ENCODE measurements at regions not wholly inside any gene's neighbourhood (a gene's known extent, or its start where the extent isn't known, plus 50 kb on each side); places are given as distances from the start of the nearest gene placed in this dataset.

DNA sequence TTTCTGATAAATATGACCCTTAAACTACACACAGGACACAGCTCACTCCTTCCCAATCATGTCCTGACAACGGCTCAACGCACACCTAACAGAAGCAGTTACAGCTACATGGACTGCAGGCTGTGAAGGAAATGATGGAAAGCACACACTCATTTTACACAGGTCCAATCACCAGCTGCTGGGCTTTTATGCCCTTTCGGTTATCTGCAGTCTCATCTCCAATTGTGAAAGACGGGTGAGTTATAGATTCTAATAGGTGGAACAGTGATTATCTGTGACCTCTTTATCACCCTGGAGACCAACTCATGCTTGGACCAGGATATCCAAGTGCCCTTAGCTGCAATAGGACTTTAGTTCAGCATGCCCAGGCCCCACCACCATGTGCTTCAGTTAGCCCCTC, 110.4 kb upstream of the CREB1 start:
- no peaks in the 10 kb centered on the region for H3K9me3 ChIP-seq (ENCODE audit: control insufficient read depth, low read length)
- H3K4me1 ChIP-seq (ENCODE audit: control insufficient read depth in 1 of 2, insufficient read depth in 2 of 2, low read length in 2 of 2) = no peaks in the 10 kb centered on the region
- no peaks in the 10 kb centered on the region for H3K36me3 ChIP-seq (ENCODE audit: control insufficient read depth in 1 of 2, insufficient read depth in 2 of 2, low read length in 1 of 2)
- H3K4me3 ChIP-seq (ENCODE audit: low read length in 2 of 2) = no peak overlapping the region
- H3K27me3 ChIP-seq (ENCODE audit: control insufficient read depth in 1 of 2, insufficient read depth in 2 of 2, low read length in 1 of 2) = no peaks in the 10 kb centered on the region
- intact Hi-C loops (cut with DNase I) = no loop called here
- WGBS, 2 donors = 91 to 93% methylated on average over 4 of the region's 4 CpGs
- ATAC-seq (ENCODE audit: low FRiP score) (no peak), DNase-seq (no peak)
- no peak overlapping the region for H3K27ac ChIP-seq (ENCODE audit: low read depth in 1 of 2, low read length in 2 of 2)

DNA sequence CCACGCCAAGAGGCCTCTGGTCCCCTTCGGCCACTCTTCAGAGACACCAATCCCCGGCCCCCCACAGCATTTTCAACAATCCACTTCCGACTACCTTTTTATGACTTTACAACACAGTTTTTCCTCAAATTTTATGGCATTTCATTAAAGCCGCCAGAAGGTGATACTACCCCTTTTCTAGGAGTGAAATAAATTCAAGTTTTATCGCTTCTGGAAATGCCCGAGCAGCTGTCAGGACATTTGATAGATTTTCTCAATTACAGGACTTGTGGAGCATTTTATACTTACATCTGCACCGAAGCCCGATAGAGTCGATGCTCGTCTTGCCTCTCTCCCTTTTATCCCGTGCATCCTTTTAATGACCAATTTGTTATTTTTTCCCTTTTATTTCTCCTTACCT, 108.1 kb upstream of the CREB1 start:
- H3K4me1 ChIP-seq (ENCODE audit: control insufficient read depth in 1 of 2, insufficient read depth in 2 of 2, low read length in 2 of 2) = no peaks in the 10 kb centered on the region
- H3K4me3 ChIP-seq (ENCODE audit: low read length in 2 of 2) = no peak overlapping the region
- H3K27me3 ChIP-seq (ENCODE audit: control insufficient read depth in 1 of 2, insufficient read depth in 2 of 2, low read length in 1 of 2) = no peaks in the 10 kb centered on the region
- H3K27ac ChIP-seq (ENCODE audit: low read depth in 1 of 2, low read length in 2 of 2) = no peak overlapping the region
- DNase-seq (no peak), ATAC-seq (ENCODE audit: low FRiP score) (no peak)
- intact Hi-C loops (cut with DNase I) = no loop called here
- no peaks in the 10 kb centered on the region for H3K36me3 ChIP-seq (ENCODE audit: control insufficient read depth in 1 of 2, insufficient read depth in 2 of 2, low read length in 1 of 2)
- WGBS, 2 donors = 89 to 90% methylated on average over 12 of the region's 12 CpGs
- H3K9me3 ChIP-seq (ENCODE audit: control insufficient read depth, low read length) = no peaks in the 10 kb centered on the region

DNA sequence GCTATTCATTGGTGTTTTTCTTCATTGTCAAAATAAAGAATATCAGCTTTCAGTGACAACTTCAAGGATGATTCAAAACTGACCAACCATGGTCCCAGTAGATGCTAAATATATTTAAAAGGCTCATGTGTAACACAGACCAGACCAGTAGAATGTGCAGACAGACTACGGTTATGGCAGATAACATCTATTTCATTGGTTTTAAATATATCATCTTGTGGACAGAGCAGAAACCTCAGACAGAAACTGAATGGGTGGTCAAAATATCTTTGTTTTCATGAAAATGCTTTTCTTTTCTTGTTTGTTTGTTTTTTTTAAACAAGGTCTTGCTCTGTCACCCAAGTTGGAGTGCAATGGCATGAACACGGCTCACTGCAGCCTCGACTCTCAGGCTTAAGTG, 107.4 kb upstream of the CREB1 start:
- ATAC-seq (ENCODE audit: low FRiP score) = no peak
- Histone ChIP-seq H3K27ac (ENCODE audit: low read depth in 1 of 2, low read length in 2 of 2) (no peak overlapping the region), H3K9me3 (ENCODE audit: control insufficient read depth, low read length) (no peaks in the 10 kb centered on the region), H3K36me3 (ENCODE audit: control insufficient read depth in 1 of 2, insufficient read depth in 2 of 2, low read length in 1 of 2) (no peaks in the 10 kb centered on the region), H3K27me3 (ENCODE audit: control insufficient read depth in 1 of 2, insufficient read depth in 2 of 2, low read length in 1 of 2) (no peaks in the 10 kb centered on the region), H3K4me3 (ENCODE audit: low read length in 2 of 2) (no peak overlapping the region), H3K4me1 (ENCODE audit: control insufficient read depth in 1 of 2, insufficient read depth in 2 of 2, low read length in 2 of 2) (no peaks in the 10 kb centered on the region)
- no peak for DNase-seq
- 87 to 89% methylated on average over 3 of the region's 3 CpGs for WGBS, 2 donors
- intact Hi-C loops (cut with DNase I) = no loop called here

DNA sequence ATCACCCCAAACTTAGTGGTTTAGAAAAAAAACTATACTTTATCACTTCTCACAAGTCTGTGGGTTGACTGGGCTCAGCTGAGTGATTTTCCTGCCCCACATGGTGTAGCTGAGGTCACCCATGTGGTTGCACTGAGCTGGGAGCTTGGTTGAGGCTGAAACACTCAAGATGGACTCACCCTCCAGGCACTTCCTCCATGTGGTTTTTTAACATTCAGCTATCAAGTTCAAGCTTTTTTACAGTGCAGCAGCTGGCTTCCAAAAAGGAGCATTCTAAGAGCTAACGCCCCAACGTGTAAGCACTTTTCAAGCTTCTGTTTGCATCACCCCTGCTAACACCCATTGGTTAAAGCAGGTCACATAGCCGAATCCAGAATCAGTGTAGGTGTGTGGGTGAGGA, 105.9 kb upstream of the CREB1 start:
- Histone ChIP-seq H3K4me1 (ENCODE audit: control insufficient read depth in 1 of 2, insufficient read depth in 2 of 2, low read length in 2 of 2) (no peaks in the 10 kb centered on the region), H3K36me3 (ENCODE audit: control insufficient read depth in 1 of 2, insufficient read depth in 2 of 2, low read length in 1 of 2) (no peaks in the 10 kb centered on the region), H3K27me3 (ENCODE audit: control insufficient read depth in 1 of 2, insufficient read depth in 2 of 2, low read length in 1 of 2) (no peaks in the 10 kb centered on the region), H3K9me3 (ENCODE audit: control insufficient read depth, low read length) (no peaks in the 10 kb centered on the region), H3K27ac (ENCODE audit: low read depth in 1 of 2, low read length in 2 of 2) (no peak overlapping the region), H3K4me3 (ENCODE audit: low read length in 2 of 2) (no peak overlapping the region)
- intact Hi-C loops (cut with DNase I) = no loop called here
- ATAC-seq (ENCODE audit: low FRiP score) (no peak), DNase-seq (no peak)
- WGBS, 2 donors = 67 to 74% methylated on average over 3 of the region's 3 CpGs

- Histone ChIP-seq H3K4me3 (ENCODE audit: low read length in 2 of 2) (no peak overlapping the region), H3K36me3 (ENCODE audit: control insufficient read depth in 1 of 2, insufficient read depth in 2 of 2, low read length in 1 of 2) (no peaks in the 10 kb centered on the region), H3K27me3 (ENCODE audit: control insufficient read depth in 1 of 2, insufficient read depth in 2 of 2, low read length in 1 of 2) (no peaks in the 10 kb centered on the region), H3K9me3 (ENCODE audit: control insufficient read depth, low read length) (no peaks in the 10 kb centered on the region), H3K4me1 (ENCODE audit: control insufficient read depth in 1 of 2, insufficient read depth in 2 of 2, low read length in 2 of 2) (no peaks in the 10 kb centered on the region), H3K27ac (ENCODE audit: low read depth in 1 of 2, low read length in 2 of 2) (no peak overlapping the region)
- DNase-seq (no peak), ATAC-seq (ENCODE audit: low FRiP score) (no peak)
- intact Hi-C loops (cut with DNase I) = no loop called here
- 55 to 56% methylated on average over 2 of the region's 2 CpGs for WGBS, 2 donors
Measured at GRCh38 chr2:207427986-207428385, 101.8 kb upstream of the CREB1 start.

DNA sequence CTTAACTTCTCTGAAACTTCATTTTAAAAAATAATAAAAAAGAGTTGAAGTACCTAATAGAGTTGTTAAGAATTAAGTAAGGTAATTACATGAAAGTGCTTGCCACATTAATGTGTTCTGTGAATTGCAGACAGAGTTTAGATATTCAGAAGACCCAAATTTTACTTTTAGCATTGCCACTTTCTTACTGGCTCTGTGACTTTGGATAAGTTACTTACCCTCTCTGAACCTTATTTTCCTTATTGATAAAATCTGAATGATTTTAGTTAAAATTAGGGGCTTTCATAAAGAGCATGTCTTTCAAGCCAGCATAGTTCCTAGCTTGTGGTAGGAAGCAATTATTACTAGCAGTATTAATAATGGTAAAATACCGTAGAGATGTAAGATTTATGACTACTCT, 101.2 kb upstream of the CREB1 start:
- WGBS, 2 donors = 76 to 86% methylated on average over 1 of the region's 1 CpG

GRCh38 chr2:207432453-207432852, 97.3 kb upstream of the CREB1 start:
- H3K36me3 ChIP-seq (ENCODE audit: control insufficient read depth in 1 of 2, insufficient read depth in 2 of 2, low read length in 1 of 2) = no peaks in the 10 kb centered on the region
- no peak overlapping the region for H3K27ac ChIP-seq (ENCODE audit: low read depth in 1 of 2, low read length in 2 of 2)
- intact Hi-C loops (cut with DNase I) = no loop called here
- H3K27me3 ChIP-seq (ENCODE audit: control insufficient read depth in 1 of 2, insufficient read depth in 2 of 2, low read length in 1 of 2) = no peaks in the 10 kb centered on the region
- 10 to 24% methylated on average over 3 of the region's 3 CpGs for WGBS, 2 donors
- no peak overlapping the region for H3K4me3 ChIP-seq (ENCODE audit: low read length in 2 of 2)
- DNase-seq (no peak), ATAC-seq (ENCODE audit: low FRiP score) (no peak)
- H3K4me1 ChIP-seq (ENCODE audit: control insufficient read depth in 1 of 2, insufficient read depth in 2 of 2, low read length in 2 of 2) = no peaks in the 10 kb centered on the region
- no peaks in the 10 kb centered on the region for H3K9me3 ChIP-seq (ENCODE audit: control insufficient read depth, low read length)

More for the DNA sequence above, 101.2 kb upstream of the CREB1 start:
- H3K4me1 ChIP-seq (ENCODE audit: control insufficient read depth in 1 of 2, insufficient read depth in 2 of 2, low read length in 2 of 2) = no peaks in the 10 kb centered on the region
- DNase-seq (no peak), ATAC-seq (ENCODE audit: low FRiP score) (no peak)
- no peak overlapping the region for H3K4me3 ChIP-seq (ENCODE audit: low read length in 2 of 2)
- H3K9me3 ChIP-seq (ENCODE audit: control insufficient read depth, low read length) = no peaks in the 10 kb centered on the region
- no peak overlapping the region for H3K27ac ChIP-seq (ENCODE audit: low read depth in 1 of 2, low read length in 2 of 2)
- intact Hi-C loops (cut with DNase I) = no loop called here
- no peaks in the 10 kb centered on the region for H3K27me3 ChIP-seq (ENCODE audit: control insufficient read depth in 1 of 2, insufficient read depth in 2 of 2, low read length in 1 of 2)
- H3K36me3 ChIP-seq (ENCODE audit: control insufficient read depth in 1 of 2, insufficient read depth in 2 of 2, low read length in 1 of 2) = no peaks in the 10 kb centered on the region

GRCh38 chr2:207434306-207434705, 95.5 kb upstream of the CREB1 start:
- no peak for ATAC-seq (ENCODE audit: low FRiP score)
- 29 to 60% methylated on average over 1 of the region's 1 CpG for WGBS, 2 donors
- no peak for DNase-seq
- H3K4me1 ChIP-seq (ENCODE audit: control insufficient read depth in 1 of 2, insufficient read depth in 2 of 2, low read length in 2 of 2) = no peaks in the 10 kb centered on the region
- H3K27ac ChIP-seq (ENCODE audit: low read depth in 1 of 2, low read length in 2 of 2) = no peak overlapping the region
- H3K9me3 ChIP-seq (ENCODE audit: control insufficient read depth, low read length) = no peaks in the 10 kb centered on the region
- no peaks in the 10 kb centered on the region for H3K27me3 ChIP-seq (ENCODE audit: control insufficient read depth in 1 of 2, insufficient read depth in 2 of 2, low read length in 1 of 2)
- intact Hi-C loops (cut with DNase I) = no loop called here
- H3K4me3 ChIP-seq (ENCODE audit: low read length in 2 of 2) = no peak overlapping the region
- no peaks in the 10 kb centered on the region for H3K36me3 ChIP-seq (ENCODE audit: control insufficient read depth in 1 of 2, insufficient read depth in 2 of 2, low read length in 1 of 2)

DNA sequence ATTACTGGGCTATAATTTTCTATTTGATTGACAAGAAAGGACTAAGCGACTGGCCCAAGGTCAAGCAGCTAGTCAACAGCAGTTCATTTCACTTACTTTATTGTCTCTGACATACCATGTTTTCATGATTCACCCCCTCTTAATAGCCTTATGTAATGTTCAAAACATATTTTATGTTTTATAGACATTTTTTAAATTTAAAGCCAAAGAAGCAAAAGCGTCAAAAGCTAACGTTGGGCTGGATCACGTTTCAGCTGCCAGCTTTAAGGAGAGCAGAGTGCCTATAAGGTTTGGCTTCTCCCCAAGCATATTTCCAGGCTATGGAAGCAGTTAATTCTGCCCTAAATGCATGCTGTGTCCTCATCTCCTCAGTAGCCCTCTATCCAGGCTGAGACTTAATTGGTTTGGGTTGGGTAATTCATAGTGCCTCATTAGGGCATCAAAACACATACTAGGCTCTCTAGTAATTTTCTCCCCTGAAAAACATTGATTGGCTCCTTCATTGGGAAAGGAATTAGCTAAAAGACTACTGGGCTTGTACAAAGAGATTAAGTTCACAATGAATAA, 94.8 kb upstream of the CREB1 start:
- ATAC-seq (ENCODE audit: low FRiP score) (no peak), DNase-seq (no peak)
- Histone ChIP-seq H3K4me3 (ENCODE audit: low read length in 2 of 2) (no peak overlapping the region), H3K9me3 (ENCODE audit: control insufficient read depth, low read length) (no peaks in the 10 kb centered on the region), H3K27ac (ENCODE audit: low read depth in 1 of 2, low read length in 2 of 2) (no peak overlapping the region), H3K4me1 (ENCODE audit: control insufficient read depth in 1 of 2, insufficient read depth in 2 of 2, low read length in 2 of 2) (no peaks in the 10 kb centered on the region), H3K27me3 (ENCODE audit: control insufficient read depth in 1 of 2, insufficient read depth in 2 of 2, low read length in 1 of 2) (no peaks in the 10 kb centered on the region), H3K36me3 (ENCODE audit: control insufficient read depth in 1 of 2, insufficient read depth in 2 of 2, low read length in 1 of 2) (no peaks in the 10 kb centered on the region)
- intact Hi-C loops (cut with DNase I) = no loop called here
- 66 to 73% methylated on average over 4 of the region's 4 CpGs for WGBS, 2 donors
